ENCODE measurements at regions not wholly inside any gene's neighbourhood (a gene's known extent, or its start where the extent isn't known, plus 50 kb on each side); places are given as distances from the start of the nearest gene placed in this dataset.

DNA sequence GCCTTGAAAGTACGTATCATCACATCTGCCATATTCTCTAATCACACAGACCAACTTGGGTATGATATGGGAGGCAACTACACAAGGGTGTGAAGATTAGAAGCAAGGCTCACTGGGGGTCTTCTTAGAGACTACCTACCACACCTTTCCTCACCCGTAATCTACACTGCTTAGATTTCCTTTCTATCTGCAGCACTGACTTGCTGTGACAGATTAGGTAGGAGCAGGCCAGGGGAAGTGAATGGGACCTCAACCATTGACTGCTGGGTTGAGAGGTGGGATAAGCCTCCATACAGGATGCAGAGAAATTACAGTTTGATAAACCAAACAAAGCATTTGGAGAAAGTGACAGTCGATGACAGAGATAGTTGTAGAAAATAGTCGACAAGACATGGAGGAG is 119.0 kb upstream of the SERPINE2 start:
- H3K27ac Mint-ChIP-seq (ENCODE audit: unreplicated experiment): no peak overlapping the region
- no peak overlapping the region for H3K4me3 Mint-ChIP-seq (ENCODE audit: unreplicated experiment)
- H3K36me3 Mint-ChIP-seq (ENCODE audit: low read depth): no peaks in the 10 kb centered on the region
- DNase-seq (ENCODE audit: low spot score): no peak
- TF ChIP-seq CTCF (IDR thresholded peaks at IDR 0.05): no peak
- H3K27me3 Mint-ChIP-seq (ENCODE audit: low read depth): no peaks in the 10 kb centered on the region
- no peaks in the 10 kb centered on the region for H3K9me3 Mint-ChIP-seq (ENCODE audit: low read depth)
- peaks cover 33% of the 10 kb centered on the region for H3K4me1 Mint-ChIP-seq (ENCODE audit: low read depth)

GRCh38 chr2:224157655-224158054 is 118.6 kb upstream of the SERPINE2 start:
- no peaks in the 10 kb centered on the region for H3K9me3 Mint-ChIP-seq (ENCODE audit: low read depth)
- H3K4me1 Mint-ChIP-seq (ENCODE audit: low read depth): peaks cover 29% of the 10 kb centered on the region
- no peak overlapping the region for H3K27ac Mint-ChIP-seq (ENCODE audit: unreplicated experiment)
- DNase-seq (ENCODE audit: low spot score): no peak
- no peaks in the 10 kb centered on the region for H3K27me3 Mint-ChIP-seq (ENCODE audit: low read depth)
- H3K36me3 Mint-ChIP-seq (ENCODE audit: low read depth): no peaks in the 10 kb centered on the region
- no peak for TF ChIP-seq CTCF (IDR thresholded peaks at IDR 0.05)
- no peak overlapping the region for H3K4me3 Mint-ChIP-seq (ENCODE audit: unreplicated experiment)

DNA sequence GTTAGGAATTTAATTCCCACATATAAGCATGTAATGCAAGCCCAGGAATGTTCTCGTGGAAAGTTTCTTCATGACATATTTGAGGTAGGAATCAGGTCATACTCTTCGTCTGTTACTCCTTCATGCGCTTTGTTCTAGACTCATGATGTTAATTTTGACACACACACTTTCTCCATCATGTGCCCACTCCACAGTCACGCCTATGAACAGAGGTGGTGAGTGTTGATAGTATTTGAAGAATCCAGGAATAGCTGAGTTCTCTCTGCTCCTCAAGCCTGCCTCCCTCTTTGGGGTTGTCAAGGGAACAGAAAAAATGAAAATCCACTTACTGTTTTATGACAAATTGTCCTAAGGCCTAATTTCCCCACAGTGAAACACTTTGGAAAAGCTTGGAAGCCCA is 117.3 kb upstream of the SERPINE2 start:
- no peak overlapping the region for H3K4me3 Mint-ChIP-seq (ENCODE audit: unreplicated experiment)
- TF ChIP-seq CTCF (IDR thresholded peaks at IDR 0.05): no peak

DNA sequence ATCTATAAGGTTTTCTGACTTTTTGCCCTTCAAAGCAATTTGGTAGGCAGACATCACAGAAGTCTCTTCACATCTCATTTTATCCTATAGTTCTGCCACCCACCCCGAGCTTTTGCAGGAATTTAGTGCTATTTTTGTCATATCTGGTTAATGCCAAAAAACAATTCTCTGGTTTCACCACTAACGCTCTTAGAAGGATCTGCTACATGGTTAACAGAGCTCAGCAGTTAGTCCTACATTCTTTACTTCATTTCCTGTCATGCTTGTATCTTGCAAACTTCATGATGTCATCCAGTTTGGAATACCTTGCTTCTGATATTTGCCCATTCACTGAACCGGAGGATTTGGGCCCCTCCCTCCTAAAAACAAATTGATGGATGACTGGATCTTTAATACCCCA is 116.8 kb upstream of the SERPINE2 start:
- Mint-ChIP-seq H3K4me1 (ENCODE audit: low read depth) (peaks cover 13% of the 10 kb centered on the region), H3K27ac (ENCODE audit: unreplicated experiment) (no peak overlapping the region), H3K4me3 (ENCODE audit: unreplicated experiment) (no peak overlapping the region), H3K36me3 (ENCODE audit: low read depth) (no peaks in the 10 kb centered on the region), H3K9me3 (ENCODE audit: low read depth) (no peaks in the 10 kb centered on the region), H3K27me3 (ENCODE audit: low read depth) (no peaks in the 10 kb centered on the region)
- no peak for DNase-seq (ENCODE audit: low spot score)
- no peak for TF ChIP-seq CTCF (IDR thresholded peaks at IDR 0.05)

More for the DNA sequence above, 117.3 kb upstream of the SERPINE2 start:
- Mint-ChIP-seq H3K27me3 (ENCODE audit: low read depth) (no peaks in the 10 kb centered on the region), H3K9me3 (ENCODE audit: low read depth) (no peaks in the 10 kb centered on the region), H3K4me1 (ENCODE audit: low read depth) (peaks cover 17% of the 10 kb centered on the region), H3K36me3 (ENCODE audit: low read depth) (no peaks in the 10 kb centered on the region), H3K27ac (ENCODE audit: unreplicated experiment) (no peak overlapping the region)
- DNase-seq (ENCODE audit: low spot score): no peak

DNA sequence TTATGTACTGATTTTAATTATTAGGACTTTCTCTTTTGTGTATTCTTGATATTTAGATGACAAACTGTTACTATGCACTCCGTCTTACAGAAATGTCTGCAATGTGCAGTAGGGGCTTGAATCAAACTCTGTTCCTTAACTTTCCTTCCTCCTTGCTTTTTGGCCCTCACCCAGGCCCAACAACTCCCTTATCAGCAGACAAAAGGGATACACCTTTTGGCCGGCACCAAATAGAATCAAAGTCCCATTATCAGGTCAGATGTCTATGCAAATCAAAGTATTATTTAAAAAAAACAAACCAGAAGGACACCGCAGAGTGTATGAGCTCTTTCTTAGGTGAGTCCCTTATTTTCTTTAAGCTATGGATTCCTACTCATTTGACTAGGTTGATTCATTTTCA is 116.3 kb upstream of the SERPINE2 start:
- no peak for DNase-seq (ENCODE audit: low spot score)
- no peak overlapping the region for H3K4me3 Mint-ChIP-seq (ENCODE audit: unreplicated experiment)
- no peak for TF ChIP-seq CTCF (IDR thresholded peaks at IDR 0.05)
- H3K9me3 Mint-ChIP-seq (ENCODE audit: low read depth): no peaks in the 10 kb centered on the region
- H3K27me3 Mint-ChIP-seq (ENCODE audit: low read depth): no peaks in the 10 kb centered on the region
- H3K27ac Mint-ChIP-seq (ENCODE audit: unreplicated experiment): no peak overlapping the region
- H3K4me1 Mint-ChIP-seq (ENCODE audit: low read depth): peaks cover 9% of the 10 kb centered on the region
- no peaks in the 10 kb centered on the region for H3K36me3 Mint-ChIP-seq (ENCODE audit: low read depth)
